Stimulated activated CD8-positive, alpha-beta memory T cell treated with anti-CD3 and anti-CD28 coated beads, Interleukin-12 subunit alpha, Interleukin-12 subunit beta, amount 100 ng/mL, for 4 hours (primary cell): ENCODE measurements at regions not wholly inside any gene's neighbourhood (a gene's known extent, or its start where the extent isn't known, plus 50 kb on each side); places are given as distances from the start of the nearest gene placed in this dataset.
"Not testable (repeated sequence)": the region's sequence is repeated elsewhere in the genome, so short reads cannot be mapped to it uniquely, and the experiment has no call there.

Source experiments
- DNase-seq: peaks from one replicate; pipeline ENCODE4 v3.0.0-alpha.2; 2020; ENCODE audit warnings: low read depth

DNA sequence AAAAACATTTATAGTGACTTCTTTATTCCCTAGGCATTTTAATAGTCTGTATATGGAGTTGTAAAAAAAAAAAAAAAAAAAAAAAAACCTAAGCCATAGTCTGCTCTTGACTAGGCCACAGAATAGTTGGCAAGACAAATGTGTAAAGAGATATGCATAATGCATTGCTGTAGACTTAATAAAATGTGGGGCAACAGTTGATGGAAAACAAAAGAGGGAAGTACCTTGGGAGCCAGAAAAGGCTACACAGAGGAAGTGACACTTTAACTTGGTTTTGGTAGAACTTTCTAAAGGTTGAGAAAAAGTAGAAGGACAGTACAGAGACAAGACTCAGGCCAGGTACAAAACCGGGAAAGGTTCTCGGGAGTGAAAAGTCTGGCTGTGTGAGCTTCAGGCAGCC, 802.9 kb upstream of the ADAMTS5 start:
- DNase-seq, result no peak

DNA sequence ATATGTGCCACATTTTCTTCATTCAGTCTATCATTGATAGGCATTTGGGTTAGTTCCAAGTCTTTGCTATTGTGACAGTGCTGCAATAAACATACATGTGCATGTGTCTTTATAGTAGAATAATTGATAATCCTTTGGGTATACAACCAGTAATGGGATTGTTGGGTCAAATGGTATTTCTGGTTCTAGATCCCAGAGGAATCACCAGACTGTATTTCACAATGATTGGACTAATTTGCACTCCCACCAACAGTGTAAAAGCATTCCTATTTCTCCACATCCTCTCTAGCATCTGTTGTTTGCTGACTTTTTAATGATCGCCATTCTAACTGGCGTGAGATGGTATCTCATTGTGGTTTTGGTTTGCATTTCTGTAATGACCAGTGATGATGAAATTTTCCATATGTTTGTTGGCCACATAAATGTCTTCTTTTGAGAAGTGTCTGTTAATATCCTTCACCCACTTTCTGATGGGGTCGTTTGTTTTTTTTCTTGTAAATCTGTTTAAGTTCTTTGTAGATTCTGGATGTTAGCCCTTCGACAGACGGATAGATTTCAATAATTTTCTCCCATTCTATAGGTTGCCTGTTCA, 801.3 kb upstream of the ADAMTS5 start:
- DNase-seq, result not testable (repeated sequence)

DNA sequence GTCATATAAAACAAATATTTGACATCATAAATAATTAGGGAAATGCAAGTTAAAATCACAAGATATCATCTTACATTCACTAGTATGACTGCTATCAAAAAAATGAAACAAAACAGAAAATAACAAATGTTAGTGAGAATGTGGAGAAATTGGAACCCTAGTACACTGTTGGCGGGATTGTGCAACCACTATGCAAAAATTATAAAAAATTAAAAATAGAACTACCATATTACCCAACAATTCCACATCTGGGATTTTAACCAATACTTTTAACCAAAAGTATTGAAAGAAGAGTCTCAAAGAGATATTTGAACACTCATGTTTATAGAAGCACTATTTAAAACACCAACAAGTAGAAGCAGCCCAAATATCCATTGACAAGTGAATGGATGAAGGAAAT, 797.2 kb upstream of the ADAMTS5 start:
- no peak for DNase-seq

DNA sequence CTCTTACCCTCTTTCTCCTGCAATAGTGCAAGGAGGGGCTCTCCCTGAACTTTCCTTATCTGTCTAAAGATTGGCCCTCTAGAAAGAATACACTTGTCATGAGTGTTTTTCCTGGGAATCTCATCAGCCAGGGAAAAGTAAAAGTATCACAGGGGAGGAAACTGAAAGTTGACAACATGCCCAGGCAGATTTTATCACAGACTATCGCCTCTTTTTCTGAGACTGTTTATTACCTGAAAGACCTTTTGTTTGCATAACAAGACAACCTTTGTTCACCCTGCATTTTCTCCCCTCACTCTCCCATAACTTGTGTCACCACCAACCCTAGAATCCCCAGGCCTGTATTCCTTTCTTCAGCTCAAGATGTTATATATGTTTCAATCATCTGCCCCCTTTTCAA, 794.7 kb upstream of the ADAMTS5 start:
- DNase-seq, result no peak

DNA sequence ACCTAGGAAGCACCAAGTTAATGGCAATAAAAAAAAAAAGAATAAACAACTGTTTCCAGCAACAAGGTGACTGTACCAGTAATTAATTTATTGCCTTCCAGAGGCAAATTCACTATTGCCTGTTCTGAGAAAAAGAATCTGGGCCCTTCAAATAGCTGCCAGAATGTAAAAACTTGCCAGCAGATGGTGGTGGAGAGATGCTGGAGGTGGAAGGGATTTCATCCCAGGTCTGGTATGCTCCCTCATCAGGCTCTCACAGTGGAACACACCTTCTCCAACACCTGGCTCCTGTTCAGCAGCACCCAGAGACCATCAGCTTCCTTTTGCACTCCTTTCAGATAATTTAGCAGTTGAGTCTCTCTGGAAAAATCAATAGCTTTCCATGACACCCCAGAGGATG, 792.9 kb upstream of the ADAMTS5 start:
- DNase-seq, result no peak

DNA sequence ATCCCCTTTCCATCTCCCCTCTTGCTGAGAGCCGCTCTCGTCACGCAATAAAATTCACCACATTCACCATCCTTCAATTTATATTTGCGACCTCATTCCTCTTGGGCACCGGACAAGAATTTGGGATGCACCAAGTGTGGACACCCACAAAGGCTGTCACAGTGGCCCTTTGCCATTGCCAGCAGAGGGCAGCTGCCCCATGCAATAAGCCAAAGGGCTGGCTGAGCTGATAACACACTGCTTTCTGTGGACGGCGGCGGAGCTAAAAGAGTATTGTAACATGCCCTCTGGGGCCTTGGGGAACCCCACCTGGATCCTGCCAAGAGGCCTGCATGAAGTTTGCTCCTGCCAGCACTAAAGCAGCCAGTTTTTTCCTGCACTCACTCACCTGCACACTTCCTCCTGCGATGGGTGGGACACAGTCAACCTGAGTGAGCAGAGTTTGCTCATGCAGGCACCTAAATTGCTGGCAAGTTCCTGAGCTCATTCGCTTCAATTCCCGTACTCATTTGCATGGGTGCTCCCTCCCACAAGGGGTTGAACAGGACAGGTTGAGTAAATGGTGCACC, 792.3 kb upstream of the ADAMTS5 start:
- DNase-seq, result no peak

DNA sequence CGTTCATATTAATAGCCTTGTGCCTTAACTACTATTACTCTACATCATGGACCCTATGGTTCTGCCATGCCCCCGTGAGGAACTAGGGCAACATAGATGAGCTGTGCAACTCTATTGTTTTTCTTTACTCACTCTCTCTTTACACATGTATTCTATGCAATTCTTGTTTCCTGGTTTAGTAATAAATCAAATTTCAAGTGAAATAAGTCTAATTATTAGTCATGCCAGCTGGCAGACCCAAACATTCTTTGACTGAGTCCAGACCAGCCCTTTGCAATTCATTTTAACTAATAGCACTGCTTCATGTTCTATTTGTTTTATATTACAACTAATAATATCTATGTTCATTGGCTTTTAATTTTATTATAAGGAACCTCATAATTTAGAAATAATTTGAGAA, 789.3 kb upstream of the ADAMTS5 start:
- no peak for DNase-seq

DNA sequence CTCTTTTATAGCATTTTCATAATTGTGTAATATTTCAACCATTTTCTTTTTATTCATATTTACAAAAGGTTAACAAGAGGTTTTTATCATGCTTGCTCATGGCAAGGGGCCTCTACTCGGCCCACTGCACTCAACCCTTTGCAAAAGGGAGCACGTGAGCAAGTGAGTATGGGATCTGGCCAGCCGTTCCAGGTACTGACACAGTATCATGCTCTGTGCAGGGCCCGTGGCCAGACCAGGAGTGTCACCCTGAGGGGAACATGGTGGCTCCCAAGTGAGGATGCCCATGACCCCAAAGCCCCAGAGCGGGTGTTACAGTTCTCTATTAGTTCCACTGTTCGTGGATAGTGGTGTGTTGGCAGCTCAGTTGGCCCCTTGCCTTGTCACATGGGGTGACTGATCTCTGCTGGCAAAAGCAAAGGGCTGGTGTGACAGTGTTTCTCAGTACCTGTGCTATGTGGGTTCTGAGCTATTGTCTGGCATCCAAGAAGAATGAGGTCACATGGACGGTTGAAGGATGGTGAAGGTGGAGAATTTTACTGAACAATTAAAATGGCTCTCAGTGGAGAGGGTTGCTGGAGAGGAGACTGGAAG, 777.2 kb upstream of the ADAMTS5 start:
- no peak for DNase-seq

DNA sequence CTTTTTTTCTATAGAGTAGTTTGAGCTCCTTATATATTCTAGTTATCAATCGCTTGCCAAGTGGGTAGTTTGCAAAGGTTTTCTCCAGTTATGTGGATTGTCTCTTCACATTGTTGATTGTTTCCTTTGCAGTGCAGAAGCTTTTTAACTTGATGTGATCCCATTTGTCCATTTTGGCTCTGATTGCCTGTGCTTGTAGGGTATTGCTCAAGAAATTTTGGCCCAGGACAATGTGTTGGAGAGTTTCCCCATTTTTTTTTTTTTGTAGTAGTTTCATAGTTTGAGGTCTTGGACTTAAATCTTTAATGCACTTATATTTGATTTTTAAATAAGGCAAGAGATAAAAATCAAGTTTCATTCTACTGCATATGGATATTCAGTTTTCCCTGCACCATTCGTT, 774.8 kb upstream of the ADAMTS5 start:
- DNase-seq, result no peak

DNA sequence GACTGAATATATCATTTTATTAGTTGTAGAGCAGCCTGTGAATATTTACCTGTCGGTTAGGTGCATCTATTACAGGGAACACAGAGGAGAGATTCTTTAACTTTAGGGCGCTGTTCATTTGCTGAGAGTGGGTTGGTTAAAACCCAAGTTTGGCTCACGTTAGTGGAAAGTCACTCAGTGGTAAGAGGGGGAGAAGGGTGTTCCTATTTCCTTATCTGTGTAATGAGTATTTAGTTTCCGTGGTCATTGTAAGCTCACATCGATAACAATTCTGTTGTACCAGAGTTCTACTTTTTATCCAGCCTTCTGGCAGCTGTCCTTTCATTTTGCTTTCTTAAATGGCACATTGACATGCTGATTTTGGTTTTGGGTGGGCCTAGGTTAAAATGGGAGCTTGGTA, 773.2 kb upstream of the ADAMTS5 start:
- no peak for DNase-seq

DNA sequence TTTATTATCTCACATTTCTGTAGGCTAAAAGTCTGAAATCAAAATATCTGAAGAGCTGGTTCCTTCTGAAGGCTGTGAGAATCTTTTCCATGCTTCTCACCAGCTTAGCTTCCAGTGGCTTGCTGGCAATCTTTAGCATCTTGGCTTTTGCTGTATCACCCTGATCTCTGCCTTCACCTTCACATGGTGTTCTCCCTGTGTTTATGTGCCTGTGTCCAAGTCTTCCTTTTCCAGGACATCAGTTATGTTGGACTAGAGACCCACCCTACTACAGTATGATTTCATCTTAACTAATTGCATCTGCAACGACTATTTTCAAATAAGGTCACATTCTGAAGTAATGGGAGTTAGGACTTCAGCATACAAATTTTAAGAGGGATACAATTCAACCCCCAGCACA, 772.3 kb upstream of the ADAMTS5 start:
- no peak for DNase-seq

DNA sequence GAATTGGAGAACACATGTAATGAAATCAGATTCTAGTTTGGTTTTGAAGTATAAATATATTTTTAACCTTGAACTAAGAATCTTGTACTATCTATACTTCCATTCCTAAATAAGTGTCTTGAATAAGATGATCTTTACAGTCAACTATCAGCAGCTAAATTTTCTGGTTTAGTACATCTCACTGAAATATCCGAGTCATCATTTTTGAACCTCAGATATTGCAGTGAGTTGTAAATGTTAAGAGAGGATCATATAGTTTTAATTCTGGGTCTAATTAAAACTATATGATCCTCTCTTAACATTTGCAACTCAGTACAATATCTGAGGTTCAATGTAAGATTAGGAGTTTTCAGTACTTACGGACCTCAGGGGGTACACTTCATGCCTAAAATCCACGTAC, 768.8 kb upstream of the ADAMTS5 start:
- no peak for DNase-seq

DNA sequence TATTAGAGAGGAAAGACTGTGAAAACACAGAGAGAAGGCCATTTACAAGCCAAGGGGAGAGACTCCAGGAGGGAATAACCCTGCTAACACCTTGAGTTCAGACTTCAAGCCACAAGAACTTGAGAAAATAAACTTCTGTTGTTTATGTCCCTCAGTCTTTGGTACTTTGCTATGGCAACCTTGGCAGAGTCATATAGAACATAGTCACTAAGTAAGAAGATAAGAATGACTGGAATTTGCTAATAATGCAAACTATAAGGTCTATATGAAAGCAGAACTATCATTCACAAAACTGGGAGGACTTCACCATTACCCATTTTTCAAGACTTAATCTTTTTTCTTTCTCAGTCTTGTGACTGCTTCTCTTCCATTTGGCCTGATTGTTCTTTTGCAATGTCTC, 767.3 kb upstream of the ADAMTS5 start:
- DNase-seq, result no peak

DNA sequence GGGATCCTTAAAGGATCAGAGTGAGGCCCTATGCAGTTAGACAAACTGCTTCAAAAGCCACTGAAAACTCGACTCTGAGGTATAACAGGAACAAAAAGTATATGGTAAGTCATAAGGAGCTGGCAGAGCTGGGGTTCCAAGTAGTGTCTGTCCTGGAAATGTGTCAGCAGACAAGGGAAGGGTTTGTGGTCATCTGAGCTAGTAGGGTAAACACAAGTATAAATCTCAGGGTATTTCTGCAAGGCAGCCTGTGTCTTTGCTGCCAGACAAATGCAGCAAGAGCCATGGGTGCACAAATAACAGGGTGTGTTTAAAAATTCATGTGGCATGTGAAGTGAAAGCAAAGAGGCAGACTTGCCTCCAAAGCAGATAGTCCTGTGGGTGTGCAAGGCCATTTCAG, 759.0 kb upstream of the ADAMTS5 start:
- DNase-seq, result no peak

DNA sequence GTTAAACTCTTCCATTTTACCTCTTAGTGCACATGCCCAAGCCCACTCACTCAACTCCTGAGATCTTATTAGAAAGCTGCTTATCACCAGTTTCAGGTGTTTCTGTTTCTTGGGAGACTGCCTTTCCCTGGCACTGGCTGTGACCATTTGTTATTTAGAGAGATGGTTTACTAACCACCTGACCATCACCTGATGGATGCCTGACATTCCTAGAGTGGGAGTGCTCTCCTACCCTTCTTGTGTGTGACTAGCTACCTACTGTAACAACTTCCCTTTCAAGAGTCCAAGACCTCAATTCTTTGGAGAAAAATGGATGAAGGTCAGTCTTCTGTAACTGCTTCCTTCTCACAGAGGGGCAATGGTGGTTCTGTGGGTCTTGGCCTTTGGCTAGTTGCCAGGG, 755.2 kb upstream of the ADAMTS5 start:
- DNase-seq, result no peak

DNA sequence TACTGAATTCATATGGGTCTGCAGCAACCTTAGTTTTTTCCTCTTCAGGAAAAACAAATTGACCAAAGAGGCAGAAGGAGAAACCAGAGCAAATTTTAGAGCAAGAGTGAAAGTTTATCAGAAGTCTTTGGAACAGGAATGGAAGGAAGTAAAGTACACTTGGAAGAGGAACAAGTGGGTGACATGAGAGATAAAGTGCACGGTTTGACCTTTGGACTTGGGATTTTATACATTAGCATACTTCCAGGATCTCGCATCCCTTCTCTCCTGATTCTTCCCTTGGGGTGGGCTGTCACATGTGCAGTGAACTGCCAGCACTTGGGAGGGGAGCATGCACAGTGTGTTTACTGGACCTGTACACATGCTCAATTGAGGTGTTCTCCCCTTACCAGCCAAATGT, 754.8 kb upstream of the ADAMTS5 start:
- no peak for DNase-seq

DNA sequence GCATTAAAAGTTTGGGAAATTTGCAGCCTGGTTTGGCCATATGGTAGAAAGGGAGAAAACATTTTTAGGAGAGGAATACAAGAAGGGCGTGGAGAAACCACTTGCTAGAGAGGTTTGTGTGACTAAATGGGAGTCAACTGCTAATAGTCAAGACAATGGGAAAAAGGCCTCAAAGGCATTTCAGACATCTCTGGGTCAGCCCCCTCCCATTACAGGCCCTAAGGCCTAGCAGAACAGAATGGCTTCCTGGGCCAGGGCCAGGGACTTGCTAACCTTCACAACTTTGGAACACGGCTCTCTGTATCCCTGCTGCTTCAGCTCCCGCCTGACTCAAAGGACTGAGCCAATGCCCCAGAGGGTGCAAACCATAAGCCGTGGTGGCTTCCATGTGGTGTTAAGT, 752.3 kb upstream of the ADAMTS5 start:
- no peak for DNase-seq

DNA sequence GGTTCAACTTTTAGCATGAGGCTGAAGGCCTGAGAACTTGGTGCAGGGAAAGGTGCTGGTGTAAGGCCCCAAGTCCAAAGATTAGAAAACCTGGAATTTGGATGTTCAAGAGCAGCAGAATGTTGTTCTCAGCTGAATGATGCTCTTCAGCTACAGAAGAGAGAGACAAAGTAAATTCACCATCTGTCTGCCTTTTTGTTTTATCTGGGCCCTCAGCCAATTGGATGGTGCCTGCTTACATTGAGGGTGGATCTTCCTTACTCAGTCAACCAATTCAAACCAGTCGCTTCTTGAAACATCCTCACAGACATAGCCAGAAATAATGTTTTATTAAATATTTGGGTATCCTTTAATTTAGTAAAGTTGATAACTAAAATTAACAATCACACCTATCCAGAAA, 748.2 kb upstream of the ADAMTS5 start:
- no peak for DNase-seq

DNA sequence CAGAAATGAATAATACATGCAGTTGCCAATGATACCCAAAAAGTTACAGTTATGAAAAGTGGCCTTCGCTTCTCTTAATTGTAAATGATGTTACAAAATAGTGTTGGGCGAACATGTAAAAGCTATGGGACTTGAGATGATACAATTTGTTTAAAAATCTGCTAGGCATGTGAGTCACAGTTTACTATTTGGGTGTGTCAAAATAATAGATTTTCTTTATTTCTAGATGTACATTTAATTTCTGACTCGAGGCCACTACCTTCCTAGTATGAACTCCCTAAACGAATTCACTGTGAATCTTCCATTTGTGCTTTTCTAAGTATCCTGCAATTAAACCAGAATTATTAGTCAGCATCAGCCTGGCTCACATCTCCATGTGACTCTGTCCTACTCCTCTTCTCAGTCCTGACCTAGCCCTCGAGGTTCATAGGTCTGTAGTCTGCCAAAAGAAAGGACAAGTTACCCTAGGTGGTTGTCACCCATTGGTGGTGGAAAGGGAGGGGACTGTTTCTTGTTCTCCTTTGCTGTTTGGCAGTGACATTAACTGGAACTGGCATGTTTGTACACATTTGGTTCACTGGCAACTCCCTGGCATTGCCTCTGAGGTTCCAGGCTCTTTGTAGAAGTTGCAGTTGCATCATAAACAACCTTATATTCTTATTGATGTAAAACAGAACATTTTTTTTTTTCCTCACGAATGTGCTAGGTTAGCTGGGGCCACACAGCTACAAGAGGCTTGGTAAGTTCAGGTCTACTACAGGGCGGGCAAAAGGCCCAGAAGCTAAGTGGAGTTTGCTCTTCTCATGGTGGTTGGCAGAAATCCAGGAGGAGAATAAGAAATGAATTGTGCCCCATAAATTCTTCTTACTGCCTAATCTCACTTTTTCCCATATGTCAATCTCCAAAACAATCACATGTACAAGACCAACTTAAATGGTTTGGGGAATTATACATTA, 746.5 kb upstream of the ADAMTS5 start:
- DNase-seq, result no peak

DNA sequence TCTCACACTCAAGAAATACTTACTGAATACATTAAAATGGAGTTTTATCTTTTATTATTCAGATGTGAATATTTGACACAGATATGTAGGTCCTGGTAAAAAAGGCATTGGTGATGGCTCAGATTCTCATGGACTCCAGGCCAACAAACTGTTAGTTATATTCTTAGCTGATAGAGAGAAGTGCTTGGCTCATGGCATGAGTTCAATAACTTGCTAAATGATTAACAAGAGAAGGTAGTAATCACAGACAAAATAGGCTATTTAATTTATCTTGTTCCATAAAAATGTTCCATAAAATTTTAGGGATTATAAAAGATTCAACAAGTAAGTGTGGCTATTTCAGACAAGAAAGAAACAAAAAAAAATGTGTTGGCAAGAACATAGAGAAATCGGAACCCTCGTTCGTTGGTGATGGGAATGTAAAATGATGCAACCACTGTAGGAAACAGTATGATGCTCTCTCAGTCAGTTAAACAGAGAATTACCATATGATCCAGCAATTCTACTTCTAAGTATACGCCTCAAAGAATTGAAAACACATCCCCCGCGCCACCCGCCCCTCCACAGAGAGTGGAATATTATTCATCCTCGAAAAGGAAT, 737.8 kb upstream of the ADAMTS5 start:
- no peak for DNase-seq

DNA sequence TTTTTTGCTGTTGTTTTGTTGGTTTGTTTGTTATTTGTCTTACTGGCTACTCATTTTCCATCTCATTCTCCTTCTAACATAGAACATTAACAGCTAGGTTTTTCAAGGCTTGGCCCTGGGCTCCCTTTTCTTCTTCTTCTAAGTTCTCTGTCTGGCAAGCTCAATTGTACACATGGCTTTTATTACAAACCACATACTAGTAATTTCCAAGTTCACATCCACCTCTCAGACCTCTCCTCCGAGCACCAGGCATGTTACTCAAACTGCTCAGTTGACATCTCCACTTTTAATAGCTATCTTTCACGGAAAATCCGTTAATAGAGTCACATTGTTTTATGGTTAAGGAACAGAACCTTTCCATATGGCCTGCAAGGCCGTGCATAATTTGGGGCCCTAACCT, 736.9 kb upstream of the ADAMTS5 start:
- no peak for DNase-seq

DNA sequence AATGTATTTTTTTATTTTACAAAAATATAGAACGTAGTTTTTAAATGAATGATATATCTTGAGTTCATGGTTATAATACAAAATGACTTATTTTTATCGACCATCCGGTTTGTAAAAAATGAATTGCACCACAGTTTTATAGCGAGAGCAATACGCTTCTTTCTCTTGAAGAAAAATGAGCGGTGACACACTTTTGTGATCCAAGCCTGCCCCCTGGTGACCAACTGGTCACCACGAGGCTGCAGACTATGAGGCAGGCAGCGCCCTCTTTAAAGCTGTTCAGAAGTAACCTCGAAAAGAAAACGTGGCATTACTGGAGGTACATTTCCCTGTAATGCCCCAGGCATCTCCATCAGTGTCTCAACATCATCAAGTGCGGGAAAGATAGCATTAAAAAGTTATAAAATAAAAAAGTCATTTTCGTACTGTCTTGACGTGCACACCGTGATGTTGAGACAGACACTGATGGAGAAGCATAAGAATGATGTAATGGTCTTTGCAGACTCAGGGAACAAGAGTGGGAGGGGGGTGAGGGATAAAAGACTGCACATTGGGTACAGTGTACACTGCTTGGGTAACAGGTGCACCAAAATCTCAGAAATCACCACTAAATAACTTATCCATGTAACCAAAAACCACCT, 734.2 kb upstream of the ADAMTS5 start:
- DNase-seq, result peak; percentile 1
